Peyer's patch (tissue), 4 donors: ENCODE measurements at regions not wholly inside any gene's neighbourhood (a gene's known extent, or its start where the extent isn't known, plus 50 kb on each side); places are given as distances from the start of the nearest gene placed in this dataset.

Experiments used
- POLR2A ChIP-seq, 2 donors: fragments of 450-650 bp; IDR thresholded peaks; one replicate each; pipeline ENCODE4 v1.5.1; 2017; ENCODE audit warnings: antibody characterized with exemption in 2 of 2, mild to moderate bottlenecking in 2 of 2, moderate library complexity in 2 of 2
- TF ChIP-seq, protein P1 (sequence below), 6 experiments: fragments of 450-650 bp in 4 of 6; fragments of 200-600 bp in 2 of 6; sonication (generic) in 1 of 6; IDR thresholded peaks; one replicate each; pipeline ENCODE4 v1.5.1; 2017 to 2019; ENCODE audit warnings: antibody characterized with exemption in 6 of 6, mild to moderate bottlenecking in 3 of 6, moderate library complexity in 1 of 6

DNA sequence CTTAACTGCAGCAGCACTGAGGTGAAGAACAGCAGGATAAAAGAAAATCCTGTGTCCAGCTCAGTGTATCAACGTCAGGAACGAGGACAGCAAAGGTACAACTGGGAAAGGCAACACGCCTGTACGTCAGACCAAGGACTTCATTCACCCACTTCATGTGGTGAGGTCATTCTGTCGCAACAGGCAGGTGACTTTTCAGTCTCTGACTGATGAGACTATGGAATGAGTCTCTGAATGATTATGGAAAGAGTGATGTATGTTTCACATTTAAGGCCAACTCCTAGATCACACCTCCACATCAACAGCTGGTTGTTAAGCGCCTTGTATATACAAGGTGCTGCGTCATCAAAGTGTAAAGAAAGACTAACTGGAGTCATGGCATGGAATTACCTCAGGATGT is 297.6 kb upstream of the SP8 start:
- TF ChIP-seq, protein P1, sequence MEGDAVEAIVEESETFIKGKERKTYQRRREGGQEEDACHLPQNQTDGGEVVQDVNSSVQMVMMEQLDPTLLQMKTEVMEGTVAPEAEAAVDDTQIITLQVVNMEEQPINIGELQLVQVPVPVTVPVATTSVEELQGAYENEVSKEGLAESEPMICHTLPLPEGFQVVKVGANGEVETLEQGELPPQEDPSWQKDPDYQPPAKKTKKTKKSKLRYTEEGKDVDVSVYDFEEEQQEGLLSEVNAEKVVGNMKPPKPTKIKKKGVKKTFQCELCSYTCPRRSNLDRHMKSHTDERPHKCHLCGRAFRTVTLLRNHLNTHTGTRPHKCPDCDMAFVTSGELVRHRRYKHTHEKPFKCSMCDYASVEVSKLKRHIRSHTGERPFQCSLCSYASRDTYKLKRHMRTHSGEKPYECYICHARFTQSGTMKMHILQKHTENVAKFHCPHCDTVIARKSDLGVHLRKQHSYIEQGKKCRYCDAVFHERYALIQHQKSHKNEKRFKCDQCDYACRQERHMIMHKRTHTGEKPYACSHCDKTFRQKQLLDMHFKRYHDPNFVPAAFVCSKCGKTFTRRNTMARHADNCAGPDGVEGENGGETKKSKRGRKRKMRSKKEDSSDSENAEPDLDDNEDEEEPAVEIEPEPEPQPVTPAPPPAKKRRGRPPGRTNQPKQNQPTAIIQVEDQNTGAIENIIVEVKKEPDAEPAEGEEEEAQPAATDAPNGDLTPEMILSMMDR (IDR thresholded peaks at IDR 0.05) = no peak
- no peak for TF ChIP-seq POLR2A (IDR thresholded peaks at IDR 0.05)
